ENCODE measurements at regions not wholly inside any gene's neighbourhood (a gene's known extent, or its start where the extent isn't known, plus 50 kb on each side); places are given as distances from the start of the nearest gene placed in this dataset.

GRCh38 chr2:22217881-22218280 is 1094.1 kb downstream of the TDRD15 start:
- H3K9ac ChIP-seq (ENCODE audit: low read depth, low read length) = no peak overlapping the region
- no peak overlapping the region for H3K4me3 ChIP-seq (ENCODE audit: low read length)
- H3K27me3 ChIP-seq (ENCODE audit: control insufficient read depth, insufficient read depth, low read length) = no peaks in the 10 kb centered on the region
- no peaks in the 10 kb centered on the region for H3K4me1 ChIP-seq (ENCODE audit: control insufficient read depth, insufficient read depth, low read length)
- H3K9me3 ChIP-seq (replicated peaks; ENCODE audit: low read length) = no peaks in the 10 kb centered on the region
- H3K4me2 ChIP-seq (ENCODE audit: low read length) = no peak overlapping the region
- H3K36me3 ChIP-seq (ENCODE audit: insufficient read depth, low read length) = no peaks in the 10 kb centered on the region

GRCh38 chr2:22221006-22221405 is 1097.2 kb downstream of the TDRD15 start:
- H3K27me3 ChIP-seq (ENCODE audit: control insufficient read depth, insufficient read depth, low read length) = no peaks in the 10 kb centered on the region
- no peak overlapping the region for H3K4me3 ChIP-seq (ENCODE audit: low read length)
- H3K36me3 ChIP-seq (ENCODE audit: insufficient read depth, low read length) = no peaks in the 10 kb centered on the region
- H3K4me2 ChIP-seq (ENCODE audit: low read length) = no peak overlapping the region
- no peaks in the 10 kb centered on the region for H3K4me1 ChIP-seq (ENCODE audit: control insufficient read depth, insufficient read depth, low read length)
- H3K9ac ChIP-seq (ENCODE audit: low read depth, low read length) = no peak overlapping the region
- H3K9me3 ChIP-seq (replicated peaks; ENCODE audit: low read length) = no peaks in the 10 kb centered on the region

- H3K4me1 ChIP-seq (ENCODE audit: control insufficient read depth, insufficient read depth, low read length) = no peaks in the 10 kb centered on the region
- no peaks in the 10 kb centered on the region for H3K36me3 ChIP-seq (ENCODE audit: insufficient read depth, low read length)
- no peak overlapping the region for H3K4me2 ChIP-seq (ENCODE audit: low read length)
- no peak overlapping the region for H3K9ac ChIP-seq (ENCODE audit: low read depth, low read length)
- no peaks in the 10 kb centered on the region for H3K9me3 ChIP-seq (replicated peaks; ENCODE audit: low read length)
- no peaks in the 10 kb centered on the region for H3K27me3 ChIP-seq (ENCODE audit: control insufficient read depth, insufficient read depth, low read length)
- no peak overlapping the region for H3K4me3 ChIP-seq (ENCODE audit: low read length)
These were observed 1115.2 kb downstream of the TDRD15 start for GRCh38 chr2:22238967-22239366.

- no peak overlapping the region for H3K4me2 ChIP-seq (ENCODE audit: low read length)
- no peaks in the 10 kb centered on the region for H3K9me3 ChIP-seq (replicated peaks; ENCODE audit: low read length)
- no peaks in the 10 kb centered on the region for H3K4me1 ChIP-seq (ENCODE audit: control insufficient read depth, insufficient read depth, low read length)
- no peaks in the 10 kb centered on the region for H3K36me3 ChIP-seq (ENCODE audit: insufficient read depth, low read length)
- H3K27me3 ChIP-seq (ENCODE audit: control insufficient read depth, insufficient read depth, low read length) = no peaks in the 10 kb centered on the region
- no peak overlapping the region for H3K9ac ChIP-seq (ENCODE audit: low read depth, low read length)
- no peak overlapping the region for H3K4me3 ChIP-seq (ENCODE audit: low read length)
These were observed 1123.7 kb downstream of the TDRD15 start for GRCh38 chr2:22247466-22247865.

GRCh38 chr2:22248851-22249250 is 1125.1 kb downstream of the TDRD15 start:
- Histone ChIP-seq H3K36me3 (ENCODE audit: insufficient read depth, low read length) (no peaks in the 10 kb centered on the region), H3K4me3 (ENCODE audit: low read length) (no peak overlapping the region), H3K27me3 (ENCODE audit: control insufficient read depth, insufficient read depth, low read length) (no peaks in the 10 kb centered on the region), H3K4me2 (ENCODE audit: low read length) (no peak overlapping the region), H3K9me3 (replicated peaks; ENCODE audit: low read length) (no peaks in the 10 kb centered on the region), H3K4me1 (ENCODE audit: control insufficient read depth, insufficient read depth, low read length) (no peaks in the 10 kb centered on the region), H3K9ac (ENCODE audit: low read depth, low read length) (no peak overlapping the region)

GRCh38 chr2:22253171-22253570 is 1129.4 kb downstream of the TDRD15 start:
- no peak overlapping the region for H3K9ac ChIP-seq (ENCODE audit: low read depth, low read length)
- no peaks in the 10 kb centered on the region for H3K27me3 ChIP-seq (ENCODE audit: control insufficient read depth, insufficient read depth, low read length)
- H3K4me3 ChIP-seq (ENCODE audit: low read length) = no peak overlapping the region
- H3K4me1 ChIP-seq (ENCODE audit: control insufficient read depth, insufficient read depth, low read length) = no peaks in the 10 kb centered on the region
- H3K4me2 ChIP-seq (ENCODE audit: low read length) = no peak overlapping the region
- no peaks in the 10 kb centered on the region for H3K36me3 ChIP-seq (ENCODE audit: insufficient read depth, low read length)
- no peaks in the 10 kb centered on the region for H3K9me3 ChIP-seq (replicated peaks; ENCODE audit: low read length)

GRCh38 chr2:22261165-22261564 is 1123.8 kb upstream of the KLHL29 start:
- no peak overlapping the region for H3K4me3 ChIP-seq (ENCODE audit: low read length)
- H3K9ac ChIP-seq (ENCODE audit: low read depth, low read length) = no peak overlapping the region
- H3K9me3 ChIP-seq (replicated peaks; ENCODE audit: low read length) = no peaks in the 10 kb centered on the region
- H3K27me3 ChIP-seq (ENCODE audit: control insufficient read depth, insufficient read depth, low read length) = no peaks in the 10 kb centered on the region
- no peaks in the 10 kb centered on the region for H3K4me1 ChIP-seq (ENCODE audit: control insufficient read depth, insufficient read depth, low read length)
- H3K36me3 ChIP-seq (ENCODE audit: insufficient read depth, low read length) = no peaks in the 10 kb centered on the region
- no peak overlapping the region for H3K4me2 ChIP-seq (ENCODE audit: low read length)

GRCh38 chr2:22270341-22270740 is 1114.6 kb upstream of the KLHL29 start:
- H3K36me3 ChIP-seq (ENCODE audit: insufficient read depth, low read length) = no peaks in the 10 kb centered on the region
- H3K4me2 ChIP-seq (ENCODE audit: low read length) = no peak overlapping the region
- H3K4me1 ChIP-seq (ENCODE audit: control insufficient read depth, insufficient read depth, low read length) = no peaks in the 10 kb centered on the region
- no peak overlapping the region for H3K9ac ChIP-seq (ENCODE audit: low read depth, low read length)
- no peaks in the 10 kb centered on the region for H3K9me3 ChIP-seq (replicated peaks; ENCODE audit: low read length)
- no peaks in the 10 kb centered on the region for H3K27me3 ChIP-seq (ENCODE audit: control insufficient read depth, insufficient read depth, low read length)
- H3K4me3 ChIP-seq (ENCODE audit: low read length) = no peak overlapping the region

GRCh38 chr2:22273853-22274252 is 1111.1 kb upstream of the KLHL29 start:
- H3K9me3 ChIP-seq (replicated peaks; ENCODE audit: low read length) = no peaks in the 10 kb centered on the region
- H3K4me3 ChIP-seq (ENCODE audit: low read length) = no peak overlapping the region
- H3K4me2 ChIP-seq (ENCODE audit: low read length) = no peak overlapping the region
- H3K9ac ChIP-seq (ENCODE audit: low read depth, low read length) = no peak overlapping the region
- H3K4me1 ChIP-seq (ENCODE audit: control insufficient read depth, insufficient read depth, low read length) = no peaks in the 10 kb centered on the region
- no peaks in the 10 kb centered on the region for H3K27me3 ChIP-seq (ENCODE audit: control insufficient read depth, insufficient read depth, low read length)
- H3K36me3 ChIP-seq (ENCODE audit: insufficient read depth, low read length) = no peaks in the 10 kb centered on the region

- Histone ChIP-seq H3K4me2 (ENCODE audit: low read length) (no peak overlapping the region), H3K9ac (ENCODE audit: low read depth, low read length) (no peak overlapping the region), H3K36me3 (ENCODE audit: insufficient read depth, low read length) (no peaks in the 10 kb centered on the region)
These were observed 1110.3 kb upstream of the KLHL29 start for GRCh38 chr2:22274661-22275060.

GRCh38 chr2:22276696-22277095 is 1108.3 kb upstream of the KLHL29 start:
- Histone ChIP-seq H3K9me3 (replicated peaks; ENCODE audit: low read length) (no peaks in the 10 kb centered on the region), H3K4me2 (ENCODE audit: low read length) (no peak overlapping the region), H3K4me1 (ENCODE audit: control insufficient read depth, insufficient read depth, low read length) (no peaks in the 10 kb centered on the region), H3K36me3 (ENCODE audit: insufficient read depth, low read length) (no peaks in the 10 kb centered on the region), H3K4me3 (ENCODE audit: low read length) (no peak overlapping the region), H3K27me3 (ENCODE audit: control insufficient read depth, insufficient read depth, low read length) (no peaks in the 10 kb centered on the region), H3K9ac (ENCODE audit: low read depth, low read length) (no peak overlapping the region)

More at GRCh38 chr2:22274661-22275060, 1110.3 kb upstream of the KLHL29 start:
- H3K4me3 ChIP-seq (ENCODE audit: low read length) = no peak overlapping the region
- no peaks in the 10 kb centered on the region for H3K27me3 ChIP-seq (ENCODE audit: control insufficient read depth, insufficient read depth, low read length)
- no peaks in the 10 kb centered on the region for H3K4me1 ChIP-seq (ENCODE audit: control insufficient read depth, insufficient read depth, low read length)
- H3K9me3 ChIP-seq (replicated peaks; ENCODE audit: low read length) = no peaks in the 10 kb centered on the region

- Histone ChIP-seq H3K4me2 (ENCODE audit: low read length) (no peak overlapping the region), H3K4me1 (ENCODE audit: control insufficient read depth, insufficient read depth, low read length) (no peaks in the 10 kb centered on the region), H3K9me3 (replicated peaks; ENCODE audit: low read length) (no peaks in the 10 kb centered on the region), H3K4me3 (ENCODE audit: low read length) (no peak overlapping the region), H3K27me3 (ENCODE audit: control insufficient read depth, insufficient read depth, low read length) (no peaks in the 10 kb centered on the region), H3K36me3 (ENCODE audit: insufficient read depth, low read length) (no peaks in the 10 kb centered on the region), H3K9ac (ENCODE audit: low read depth, low read length) (no peak overlapping the region)
These were observed 1105.4 kb upstream of the KLHL29 start for GRCh38 chr2:22279541-22279940.

All from skeletal muscle satellite cell (primary cell).